Stomach (tissue), 4 donors: ENCODE measurements at regions not wholly inside any gene's neighbourhood (a gene's known extent, or its start where the extent isn't known, plus 50 kb on each side); places are given as distances from the start of the nearest gene placed in this dataset.

Experiments used
- POLR2A ChIP-seq, 4 donors: fragments of 450-650 bp; IDR thresholded peaks; one replicate each; pipeline ENCODE4 v1.6.1; 2016; ENCODE audit warnings: antibody characterized with exemption in 4 of 4, control low read depth in 2 of 4, mild to moderate bottlenecking in 1 of 4, moderate library complexity in 1 of 4
- TF ChIP-seq, protein P1 (sequence below), 7 experiments: fragments of 450-650 bp in 4 of 7; fragments of 200-600 bp in 3 of 7; sonication (generic) in 3 of 7; IDR thresholded peaks; one replicate each; pipeline ENCODE4 v1.5.1; 2016 to 2019; ENCODE audit warnings: antibody characterized with exemption in 7 of 7, control low read depth in 2 of 7, mild to moderate bottlenecking in 1 of 7

DNA sequence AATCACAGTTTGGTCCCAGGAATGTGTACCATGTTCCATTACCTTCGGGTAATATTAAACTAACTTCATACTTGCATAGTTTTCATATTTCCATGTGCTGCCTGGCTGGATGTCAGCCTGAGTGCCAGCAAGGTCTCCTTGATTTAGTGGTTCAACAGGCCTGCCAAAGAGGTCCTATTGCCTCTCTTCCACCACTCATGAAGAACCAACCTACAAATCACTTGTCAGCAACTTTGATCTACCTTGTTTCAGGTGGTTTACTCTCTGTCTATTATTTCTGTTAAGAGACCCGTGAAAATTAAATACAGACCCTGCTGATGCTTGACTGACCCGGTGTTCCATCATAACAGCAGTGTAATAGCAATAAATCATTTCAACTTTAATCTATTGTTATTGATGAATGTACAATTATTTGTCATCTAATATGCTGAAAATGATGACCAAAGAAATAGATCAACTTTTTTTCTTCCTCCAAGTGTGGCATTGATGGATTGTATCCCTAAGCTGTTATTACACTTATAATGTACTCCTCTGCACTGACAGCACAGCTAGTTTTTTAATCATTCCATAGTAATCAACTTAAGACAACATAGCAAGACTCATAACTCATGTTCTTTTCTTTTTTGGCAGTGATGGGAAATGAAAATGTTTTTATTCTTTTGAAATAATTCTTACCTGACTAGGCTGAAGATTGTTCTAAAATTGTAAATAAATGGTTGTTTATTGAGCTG, 1220.2 kb upstream of the ACVR2A start:
- TF ChIP-seq, protein P1, sequence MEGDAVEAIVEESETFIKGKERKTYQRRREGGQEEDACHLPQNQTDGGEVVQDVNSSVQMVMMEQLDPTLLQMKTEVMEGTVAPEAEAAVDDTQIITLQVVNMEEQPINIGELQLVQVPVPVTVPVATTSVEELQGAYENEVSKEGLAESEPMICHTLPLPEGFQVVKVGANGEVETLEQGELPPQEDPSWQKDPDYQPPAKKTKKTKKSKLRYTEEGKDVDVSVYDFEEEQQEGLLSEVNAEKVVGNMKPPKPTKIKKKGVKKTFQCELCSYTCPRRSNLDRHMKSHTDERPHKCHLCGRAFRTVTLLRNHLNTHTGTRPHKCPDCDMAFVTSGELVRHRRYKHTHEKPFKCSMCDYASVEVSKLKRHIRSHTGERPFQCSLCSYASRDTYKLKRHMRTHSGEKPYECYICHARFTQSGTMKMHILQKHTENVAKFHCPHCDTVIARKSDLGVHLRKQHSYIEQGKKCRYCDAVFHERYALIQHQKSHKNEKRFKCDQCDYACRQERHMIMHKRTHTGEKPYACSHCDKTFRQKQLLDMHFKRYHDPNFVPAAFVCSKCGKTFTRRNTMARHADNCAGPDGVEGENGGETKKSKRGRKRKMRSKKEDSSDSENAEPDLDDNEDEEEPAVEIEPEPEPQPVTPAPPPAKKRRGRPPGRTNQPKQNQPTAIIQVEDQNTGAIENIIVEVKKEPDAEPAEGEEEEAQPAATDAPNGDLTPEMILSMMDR (IDR thresholded peaks at IDR 0.05): no peak
- no peak for TF ChIP-seq POLR2A (IDR thresholded peaks at IDR 0.05)
